GM23338 (cell line): ENCODE measurements at regions not wholly inside any gene's neighbourhood (a gene's known extent, or its start where the extent isn't known, plus 50 kb on each side); places are given as distances from the start of the nearest gene placed in this dataset.

Source experiments
- ATAC-seq: fragments of 200-7000 bp; cut with Tn5 transposase; 3 replicates; pipeline ENCODE4 v1.9.1; 2020
- DNase-seq: peaks from one replicate; pipeline ENCODE4 v3.0.0-alpha.2; 2015; ENCODE audit warnings: low spot score
- H2AFZ ChIP-seq: fragments of 200-600 bp; sonication (generic); 2 replicates; pipeline ENCODE4 v1.8.0; 2016; ENCODE audit warnings: antibody characterized with exemption, mild to moderate bottlenecking, moderate library complexity
- H3F3A ChIP-seq: fragments of 200-600 bp; sonication (generic); replicated peaks from 2 replicates; pipeline ENCODE4 v1.8.0; 2017; ENCODE audit warnings: antibody characterized with exemption, mixed run types, low read depth
- H3K27ac ChIP-seq: fragments of 200-600 bp; sonication (generic); 2 replicates; pipeline ENCODE4 v1.6.1; 2016; ENCODE audit warnings: low read depth
- H3K27me3 ChIP-seq: fragments of 200-600 bp; sonication (generic); 2 replicates; pipeline ENCODE4 v1.8.0; 2016; ENCODE audit warnings: mild to moderate bottlenecking, mixed run types, moderate library complexity; ENCODE audit not compliant: insufficient read depth
- H3K36me3 ChIP-seq: fragments of 200-600 bp; sonication (generic); 2 replicates; pipeline ENCODE4 v1.8.0; 2016; ENCODE audit warnings: mild to moderate bottlenecking; ENCODE audit not compliant: insufficient read depth
- H3K4me1 ChIP-seq: fragments of 200-600 bp; sonication (generic); 2 replicates; pipeline ENCODE4 v1.8.0; 2016; ENCODE audit warnings: mild to moderate bottlenecking, moderate library complexity; ENCODE audit not compliant: insufficient read depth
- H3K4me2 ChIP-seq: fragments of 200-600 bp; sonication (generic); 2 replicates; pipeline ENCODE4 v1.7.1; 2017; ENCODE audit warnings: mixed run types
- H3K4me3 ChIP-seq: fragments of 200-600 bp; sonication (generic); 2 replicates; pipeline ENCODE4 v1.6.1; 2016; ENCODE audit warnings: mixed run types
- H3K79me2 ChIP-seq: fragments of 200-600 bp; sonication (generic); replicated peaks from 2 replicates; pipeline ENCODE4 v1.8.0; 2017; ENCODE audit warnings: mild to moderate bottlenecking; ENCODE audit not compliant: insufficient read depth
- H3K9me2 ChIP-seq: fragments of 200-600 bp; sonication (generic); 2 replicates; pipeline ENCODE4 v1.8.0; 2017; ENCODE audit not compliant: insufficient read depth
- H4K20me1 ChIP-seq: fragments of 200-600 bp; sonication (generic); replicated peaks from 2 replicates; pipeline ENCODE4 v1.8.0; 2017; ENCODE audit warnings: mild to moderate bottlenecking; ENCODE audit not compliant: insufficient read depth
- H3K27ac Mint-ChIP-seq: 2 replicates; pipeline ENCODE4 v1.8.0; 2020; ENCODE audit warnings: inconsistent platforms, mild to moderate bottlenecking, moderate library complexity, mixed read lengths
- H3K27me3 Mint-ChIP-seq: 3 replicates; pipeline ENCODE4 v1.8.0; 2022; ENCODE audit warnings: low read depth, mild to moderate bottlenecking, moderate library complexity, mixed read lengths, inconsistent platforms; ENCODE audit not compliant: insufficient read depth, poor library complexity
- H3K36me3 Mint-ChIP-seq: 3 replicates; pipeline ENCODE4 v1.8.0; 2021; ENCODE audit warnings: low read depth, mild to moderate bottlenecking, inconsistent platforms, moderate library complexity, mixed read lengths
- H3K4me1 Mint-ChIP-seq: 3 replicates; pipeline ENCODE4 v1.8.0; 2020; ENCODE audit warnings: mild to moderate bottlenecking, inconsistent platforms, mixed read lengths
- H3K4me3 Mint-ChIP-seq: 3 replicates; pipeline ENCODE4 v1.8.0; 2021; ENCODE audit warnings: moderate library complexity, mild to moderate bottlenecking, inconsistent platforms, mixed read lengths
- H3K9me3 Mint-ChIP-seq: 3 replicates; pipeline ENCODE4 v1.8.0; 2020; ENCODE audit warnings: moderate library complexity, mild to moderate bottlenecking, inconsistent platforms, mixed read lengths
- CREB1 ChIP-seq: fragments of 250-450 bp; sonication (Bioruptor Pico); IDR thresholded peaks from 2 replicates; pipeline ENCODE4 v1.5.0; 2020; ENCODE audit warnings: low read depth, mild to moderate bottlenecking, moderate library complexity
- CTCF ChIP-seq, 2 experiments: fragments of 200-600 bp in 1 of 2; sonication (generic) in 1 of 2; conservative IDR thresholded peaks; 2 replicates each; pipeline versions ENCODE4 v1.5.1 to v1.6.1; 2016 to 2017; ENCODE audit warnings: antibody characterized with exemption in 2 of 2, low read depth in 2 of 2, mild to moderate bottlenecking in 2 of 2, moderate library complexity in 1 of 2
- EZH2 ChIP-seq: fragments of 200-600 bp; sonication (generic); IDR thresholded peaks from one replicate; pipeline ENCODE4 v1.8.0; 2017; ENCODE audit warnings: antibody characterized with exemption, mild to moderate bottlenecking, low read depth; ENCODE audit not compliant: unreplicated experiment
- EZH2phosphoT487 ChIP-seq: fragments of 200-600 bp; sonication (generic); IDR thresholded peaks from one replicate; pipeline ENCODE4 v1.8.1; 2018; ENCODE audit warnings: antibody characterized with exemption; ENCODE audit not compliant: unreplicated experiment
- JUNB ChIP-seq: IDR thresholded peaks from one replicate; pipeline ENCODE4 v1.6.1; 2016; ENCODE audit warnings: antibody characterized with exemption; ENCODE audit not compliant: unreplicated experiment
- NANOG ChIP-seq: IDR thresholded peaks from 2 replicates; pipeline ENCODE4 v1.6.1; 2016; ENCODE audit warnings: antibody characterized with exemption, borderline replicate concordance
- POLR2AphosphoS5 ChIP-seq: IDR thresholded peaks from 2 replicates; pipeline ENCODE4 v1.6.1; 2016; ENCODE audit warnings: antibody characterized with exemption, low read depth
- REST ChIP-seq: IDR thresholded peaks from one replicate; pipeline ENCODE4 v1.6.1; 2018; ENCODE audit warnings: antibody characterized with exemption; ENCODE audit not compliant: unreplicated experiment
- STAT1 ChIP-seq: IDR thresholded peaks from one replicate; pipeline ENCODE4 v1.6.1; 2016; ENCODE audit warnings: antibody characterized with exemption; ENCODE audit not compliant: unreplicated experiment
- ZNF114 ChIP-seq: fragments of 250-450 bp; sonication (Bioruptor Pico); IDR thresholded peaks from 2 replicates; pipeline ENCODE4 v1.5.0; 2020; ENCODE audit warnings: mild to moderate bottlenecking, moderate library complexity
- ZNF331 ChIP-seq: fragments of 250-450 bp; sonication (Bioruptor Pico); IDR thresholded peaks from 2 replicates; pipeline ENCODE4 v1.5.0; 2020; ENCODE audit warnings: low read depth, mild to moderate bottlenecking, moderate library complexity
- TF ChIP-seq, protein P1 (sequence below): IDR thresholded peaks from 2 replicates; pipeline ENCODE4 v1.6.1; 2016; ENCODE audit warnings: antibody characterized with exemption
- TF ChIP-seq, protein P2 (sequence below): fragments of 250-450 bp; sonication (Bioruptor Pico); IDR thresholded peaks from 2 replicates; pipeline ENCODE4 v1.5.0; 2020; ENCODE audit warnings: mild to moderate bottlenecking, moderate library complexity

GRCh38 chr12:97967831-97968230 lies 505.2 kb downstream of the RMST start:
- Histone ChIP-seq H3K9me2 (no peaks in the 10 kb centered on the region), H3K4me1 (no peaks in the 10 kb centered on the region), H3F3A (no peaks in the 10 kb centered on the region), H4K20me1 (no peaks in the 10 kb centered on the region), H3K4me2 (no peak overlapping the region), H3K27ac (no peak overlapping the region), H3K4me3 (no peak overlapping the region), H3K79me2 (no peaks in the 10 kb centered on the region), H3K27me3 (no peaks in the 10 kb centered on the region), H2AFZ (no peak overlapping the region), H3K36me3 (no peaks in the 10 kb centered on the region)
- Mint-ChIP-seq H3K4me1 (no peaks in the 10 kb centered on the region), H3K27ac (no peak overlapping the region), H3K4me3 (no peak overlapping the region), H3K36me3 (no peaks in the 10 kb centered on the region), H3K27me3 (no peaks in the 10 kb centered on the region), H3K9me3 (no peaks in the 10 kb centered on the region)
- no peak for DNase-seq
- ATAC-seq, result no peak
- no peak for TF ChIP-seq REST
- TF ChIP-seq ZNF331 (CRISPR knock-in tag), result no peak
- TF ChIP-seq POLR2AphosphoS5, result no peak
- TF ChIP-seq, protein P1, sequence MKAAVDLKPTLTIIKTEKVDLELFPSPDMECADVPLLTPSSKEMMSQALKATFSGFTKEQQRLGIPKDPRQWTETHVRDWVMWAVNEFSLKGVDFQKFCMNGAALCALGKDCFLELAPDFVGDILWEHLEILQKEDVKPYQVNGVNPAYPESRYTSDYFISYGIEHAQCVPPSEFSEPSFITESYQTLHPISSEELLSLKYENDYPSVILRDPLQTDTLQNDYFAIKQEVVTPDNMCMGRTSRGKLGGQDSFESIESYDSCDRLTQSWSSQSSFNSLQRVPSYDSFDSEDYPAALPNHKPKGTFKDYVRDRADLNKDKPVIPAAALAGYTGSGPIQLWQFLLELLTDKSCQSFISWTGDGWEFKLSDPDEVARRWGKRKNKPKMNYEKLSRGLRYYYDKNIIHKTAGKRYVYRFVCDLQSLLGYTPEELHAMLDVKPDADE, result no peak
- TF ChIP-seq CTCF (conservative IDR thresholded peaks at IDR 0.05; ENCODE audit: low read depth in 2 of 2), result no peak
- TF ChIP-seq, protein P2, sequence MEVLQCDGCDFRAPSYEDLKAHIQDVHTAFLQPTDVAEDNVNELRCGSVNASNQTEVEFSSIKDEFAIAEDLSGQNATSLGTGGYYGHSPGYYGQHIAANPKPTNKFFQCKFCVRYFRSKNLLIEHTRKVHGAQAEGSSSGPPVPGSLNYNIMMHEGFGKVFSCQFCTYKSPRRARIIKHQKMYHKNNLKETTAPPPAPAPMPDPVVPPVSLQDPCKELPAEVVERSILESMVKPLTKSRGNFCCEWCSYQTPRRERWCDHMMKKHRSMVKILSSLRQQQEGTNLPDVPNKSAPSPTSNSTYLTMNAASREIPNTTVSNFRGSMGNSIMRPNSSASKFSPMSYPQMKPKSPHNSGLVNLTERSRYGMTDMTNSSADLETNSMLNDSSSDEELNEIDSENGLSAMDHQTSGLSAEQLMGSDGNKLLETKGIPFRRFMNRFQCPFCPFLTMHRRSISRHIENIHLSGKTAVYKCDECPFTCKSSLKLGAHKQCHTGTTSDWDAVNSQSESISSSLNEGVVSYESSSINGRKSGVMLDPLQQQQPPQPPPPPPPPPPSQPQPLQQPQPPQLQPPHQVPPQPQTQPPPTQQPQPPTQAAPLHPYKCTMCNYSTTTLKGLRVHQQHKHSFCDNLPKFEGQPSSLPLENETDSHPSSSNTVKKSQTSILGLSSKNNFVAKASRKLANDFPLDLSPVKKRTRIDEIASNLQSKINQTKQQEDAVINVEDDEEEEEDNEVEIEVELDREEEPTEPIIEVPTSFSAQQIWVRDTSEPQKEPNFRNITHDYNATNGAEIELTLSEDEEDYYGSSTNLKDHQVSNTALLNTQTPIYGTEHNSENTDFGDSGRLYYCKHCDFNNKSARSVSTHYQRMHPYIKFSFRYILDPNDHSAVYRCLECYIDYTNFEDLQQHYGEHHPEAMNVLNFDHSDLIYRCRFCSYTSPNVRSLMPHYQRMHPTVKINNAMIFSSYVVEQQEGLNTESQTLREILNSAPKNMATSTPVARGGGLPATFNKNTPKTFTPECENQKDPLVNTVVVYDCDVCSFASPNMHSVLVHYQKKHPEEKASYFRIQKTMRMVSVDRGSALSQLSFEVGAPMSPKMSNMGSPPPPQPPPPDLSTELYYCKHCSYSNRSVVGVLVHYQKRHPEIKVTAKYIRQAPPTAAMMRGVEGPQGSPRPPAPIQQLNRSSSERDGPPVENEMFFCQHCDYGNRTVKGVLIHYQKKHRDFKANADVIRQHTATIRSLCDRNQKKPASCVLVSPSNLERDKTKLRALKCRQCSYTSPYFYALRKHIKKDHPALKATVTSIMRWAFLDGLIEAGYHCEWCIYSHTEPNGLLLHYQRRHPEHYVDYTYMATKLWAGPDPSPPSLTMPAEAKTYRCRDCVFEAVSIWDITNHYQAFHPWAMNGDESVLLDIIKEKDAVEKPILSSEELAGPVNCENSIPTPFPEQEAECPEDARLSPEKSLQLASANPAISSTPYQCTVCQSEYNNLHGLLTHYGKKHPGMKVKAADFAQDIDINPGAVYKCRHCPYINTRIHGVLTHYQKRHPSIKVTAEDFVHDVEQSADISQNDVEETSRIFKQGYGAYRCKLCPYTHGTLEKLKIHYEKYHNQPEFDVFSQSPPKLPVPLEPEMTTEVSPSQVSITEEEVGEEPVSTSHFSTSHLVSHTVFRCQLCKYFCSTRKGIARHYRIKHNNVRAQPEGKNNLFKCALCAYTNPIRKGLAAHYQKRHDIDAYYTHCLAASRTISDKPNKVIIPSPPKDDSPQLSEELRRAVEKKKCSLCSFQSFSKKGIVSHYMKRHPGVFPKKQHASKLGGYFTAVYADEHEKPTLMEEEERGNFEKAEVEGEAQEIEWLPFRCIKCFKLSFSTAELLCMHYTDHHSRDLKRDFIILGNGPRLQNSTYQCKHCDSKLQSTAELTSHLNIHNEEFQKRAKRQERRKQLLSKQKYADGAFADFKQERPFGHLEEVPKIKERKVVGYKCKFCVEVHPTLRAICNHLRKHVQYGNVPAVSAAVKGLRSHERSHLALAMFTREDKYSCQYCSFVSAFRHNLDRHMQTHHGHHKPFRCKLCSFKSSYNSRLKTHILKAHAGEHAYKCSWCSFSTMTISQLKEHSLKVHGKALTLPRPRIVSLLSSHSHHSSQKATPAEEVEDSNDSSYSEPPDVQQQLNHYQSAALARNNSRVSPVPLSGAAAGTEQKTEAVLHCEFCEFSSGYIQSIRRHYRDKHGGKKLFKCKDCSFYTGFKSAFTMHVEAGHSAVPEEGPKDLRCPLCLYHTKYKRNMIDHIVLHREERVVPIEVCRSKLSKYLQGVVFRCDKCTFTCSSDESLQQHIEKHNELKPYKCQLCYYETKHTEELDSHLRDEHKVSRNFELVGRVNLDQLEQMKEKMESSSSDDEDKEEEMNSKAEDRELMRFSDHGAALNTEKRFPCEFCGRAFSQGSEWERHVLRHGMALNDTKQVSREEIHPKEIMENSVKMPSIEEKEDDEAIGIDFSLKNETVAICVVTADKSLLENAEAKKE, result no peak
- TF ChIP-seq NANOG, result no peak
- TF ChIP-seq EZH2, result no peak
- TF ChIP-seq ZNF114 (CRISPR knock-in tag), result no peak
- TF ChIP-seq STAT1, result no peak
- TF ChIP-seq CREB1 (CRISPR knock-in tag), result no peak
- no peak for TF ChIP-seq EZH2phosphoT487
- no peak for TF ChIP-seq JUNB
